Keratinocyte (primary cell): ENCODE measurements at regions not wholly inside any gene's neighbourhood (a gene's known extent, or its start where the extent isn't known, plus 50 kb on each side); places are given as distances from the start of the nearest gene placed in this dataset.

Experiments used
- CTCF ChIP-seq, 3 experiments: IDR thresholded peaks in 1 of 3; conservative IDR thresholded peaks in 1 of 3; optimal IDR thresholded peaks in 1 of 3; 2 replicates in 2 of 3; 3 replicates in 1 of 3; pipeline versions ENCODE3 to v1.5.1; 2011; ENCODE audit warnings: low read length in 3 of 3, mild to moderate bottlenecking in 3 of 3, moderate library complexity in 2 of 3, control low read depth in 1 of 3, inconsistent platforms in 1 of 3; ENCODE audit not compliant: insufficient read depth in 2 of 3; ENCODE audit errors: extremely low read depth in 1 of 3
- EZH2 ChIP-seq: IDR thresholded peaks from one replicate; pipeline ENCODE4 v1.6.1; 2012; ENCODE audit warnings: inconsistent platforms, mild to moderate bottlenecking, low read length, moderate library complexity

GRCh38 chr9:26516773-26517343 lies 375.7 kb downstream of the CAAP1 start:
- TF ChIP-seq CTCF (optimal IDR thresholded peaks at IDR 0.05 in 1 of 3, IDR thresholded peaks at IDR 0.05 in 1 of 3, conservative IDR thresholded peaks at IDR 0.05 in 1 of 3; ENCODE audit: extremely low read depth in 1 of 3, insufficient read depth in 2 of 3, low read length in 3 of 3) (no peak), EZH2 (no peak)
